ENCODE measurements at regions not wholly inside any gene's neighbourhood (a gene's known extent, or its start where the extent isn't known, plus 50 kb on each side); places are given as distances from the start of the nearest gene placed in this dataset.
"Not testable (repeated sequence)": the region's sequence is repeated elsewhere in the genome, so short reads cannot be mapped to it uniquely, and the experiment has no call there.

DNA sequence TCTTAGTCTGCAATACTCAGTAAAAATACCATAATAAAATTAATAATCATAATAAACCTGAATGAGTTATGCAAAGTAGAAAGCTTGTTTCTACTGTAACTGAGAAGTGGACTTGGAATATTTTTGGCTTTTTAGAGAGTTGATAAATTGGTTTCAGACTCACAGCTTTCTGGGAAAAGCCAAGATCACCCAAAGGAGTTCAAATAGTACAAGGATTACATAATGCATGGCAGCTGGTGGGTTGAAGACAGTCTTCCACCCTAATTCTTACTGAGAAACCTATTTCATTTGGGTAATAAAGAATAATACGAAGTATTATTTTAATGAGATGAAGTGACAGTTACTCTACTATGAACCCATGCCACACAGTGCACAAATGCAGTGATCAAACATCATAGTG, 139.4 kb upstream of the KLF12 start:
- Histone ChIP-seq H3K9me3 (ENCODE audit: low read depth, low read length) (no peaks in the 10 kb centered on the region), H3K27me3 (ENCODE audit: insufficient read depth, low read length) (no peaks in the 10 kb centered on the region), H3K4me1 (ENCODE audit: insufficient read depth, low read length) (no peaks in the 10 kb centered on the region), H3K4me3 (ENCODE audit: low read length) (no peak overlapping the region)

DNA sequence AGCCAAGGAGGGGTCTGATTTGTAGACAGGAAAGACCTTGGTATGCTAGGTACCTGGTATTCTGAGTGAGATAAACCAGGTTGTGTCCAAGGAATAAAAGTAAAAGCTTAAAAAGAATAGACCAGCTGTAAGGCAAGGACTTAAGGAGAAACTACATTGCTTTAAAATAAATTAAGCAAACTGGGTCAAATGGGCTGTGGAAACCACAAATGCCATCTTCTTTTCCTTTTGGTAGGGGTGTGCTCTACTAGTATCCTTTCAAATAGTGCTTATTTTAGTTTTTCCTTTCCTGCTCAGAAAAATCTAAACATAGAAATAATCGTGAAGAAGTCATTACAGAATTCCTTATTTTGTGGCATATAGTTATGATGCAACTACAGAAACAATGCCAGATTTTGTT, 138.6 kb upstream of the KLF12 start:
- H3K27me3 ChIP-seq (ENCODE audit: insufficient read depth, low read length), result no peaks in the 10 kb centered on the region
- H3K9me3 ChIP-seq (ENCODE audit: low read depth, low read length), result no peaks in the 10 kb centered on the region
- no peaks in the 10 kb centered on the region for H3K4me1 ChIP-seq (ENCODE audit: insufficient read depth, low read length)
- H3K4me3 ChIP-seq (ENCODE audit: low read length), result no peak overlapping the region

DNA sequence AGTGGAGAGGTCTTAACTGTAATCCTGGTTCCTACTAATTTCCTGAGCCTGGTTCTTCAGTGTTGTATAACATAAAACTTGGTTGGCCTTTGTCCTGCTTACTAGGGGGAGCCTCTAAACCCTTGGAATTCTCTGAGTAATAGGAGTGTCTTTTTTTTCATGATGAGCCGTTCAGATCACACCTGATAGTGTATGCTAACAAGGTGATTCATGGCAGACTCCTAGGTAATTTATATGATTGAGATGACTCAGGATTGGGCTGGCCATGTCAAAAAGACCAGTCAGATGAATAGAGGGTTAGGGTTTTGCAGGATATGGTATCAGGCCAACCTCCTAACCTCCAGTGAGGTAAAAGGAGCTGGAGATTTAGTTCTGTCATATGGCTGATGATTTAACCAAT, 135.8 kb upstream of the KLF12 start:
- no peaks in the 10 kb centered on the region for H3K27me3 ChIP-seq (ENCODE audit: insufficient read depth, low read length)
- no peak overlapping the region for H3K4me3 ChIP-seq (ENCODE audit: low read length)
- H3K4me1 ChIP-seq (ENCODE audit: insufficient read depth, low read length), result no peaks in the 10 kb centered on the region
- peaks cover 5% of the 10 kb centered on the region for H3K9me3 ChIP-seq (ENCODE audit: low read depth, low read length)

DNA sequence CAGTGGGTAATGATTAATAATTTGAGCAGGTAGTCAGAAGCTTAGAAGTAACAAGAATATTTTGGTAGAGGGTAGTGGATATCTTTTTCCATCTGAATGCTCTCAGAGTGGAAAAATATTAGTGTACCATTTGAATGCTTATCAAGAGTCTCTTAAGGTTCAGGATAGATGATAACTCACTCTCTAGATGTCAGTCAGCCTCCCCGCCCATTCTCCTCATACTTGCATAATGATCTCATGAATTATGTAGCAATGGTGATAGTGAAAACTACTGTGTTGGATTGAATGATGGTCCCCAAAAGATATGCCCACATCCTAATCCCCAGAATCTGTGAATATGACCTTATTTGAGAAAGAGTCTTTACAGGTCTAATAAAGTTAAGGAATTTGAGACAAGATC, 132.7 kb upstream of the KLF12 start:
- H3K4me3 ChIP-seq (ENCODE audit: low read length), result no peak overlapping the region

DNA sequence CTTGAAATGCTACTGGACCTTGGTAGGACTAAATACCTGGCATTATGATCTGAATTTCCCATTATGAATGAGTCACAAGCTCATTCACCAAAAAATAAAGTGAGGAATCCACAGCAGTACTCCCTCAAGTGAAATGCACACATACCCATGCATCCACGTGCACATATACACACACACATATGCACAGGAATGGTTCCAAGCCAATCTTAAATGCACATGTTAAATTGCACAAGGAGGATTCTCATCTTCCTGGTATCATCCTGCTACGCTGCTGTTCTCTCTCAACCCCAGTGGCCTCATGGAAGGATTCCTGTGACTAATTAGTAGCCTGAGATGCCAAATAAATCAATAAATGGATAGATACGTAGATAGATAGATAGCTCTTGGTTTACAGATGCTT, 132.1 kb upstream of the KLF12 start:
- Histone ChIP-seq H3K4me3 (ENCODE audit: low read length) (no peak overlapping the region), H3K27me3 (ENCODE audit: insufficient read depth, low read length) (no peaks in the 10 kb centered on the region), H3K9me3 (ENCODE audit: low read depth, low read length) (peaks cover 19% of the 10 kb centered on the region), H3K4me1 (ENCODE audit: insufficient read depth, low read length) (no peaks in the 10 kb centered on the region)

More for the DNA sequence above, 132.7 kb upstream of the KLF12 start:
- H3K9me3 ChIP-seq (ENCODE audit: low read depth, low read length), result peaks cover 19% of the 10 kb centered on the region
- H3K4me1 ChIP-seq (ENCODE audit: insufficient read depth, low read length), result no peaks in the 10 kb centered on the region
- no peaks in the 10 kb centered on the region for H3K27me3 ChIP-seq (ENCODE audit: insufficient read depth, low read length)

DNA sequence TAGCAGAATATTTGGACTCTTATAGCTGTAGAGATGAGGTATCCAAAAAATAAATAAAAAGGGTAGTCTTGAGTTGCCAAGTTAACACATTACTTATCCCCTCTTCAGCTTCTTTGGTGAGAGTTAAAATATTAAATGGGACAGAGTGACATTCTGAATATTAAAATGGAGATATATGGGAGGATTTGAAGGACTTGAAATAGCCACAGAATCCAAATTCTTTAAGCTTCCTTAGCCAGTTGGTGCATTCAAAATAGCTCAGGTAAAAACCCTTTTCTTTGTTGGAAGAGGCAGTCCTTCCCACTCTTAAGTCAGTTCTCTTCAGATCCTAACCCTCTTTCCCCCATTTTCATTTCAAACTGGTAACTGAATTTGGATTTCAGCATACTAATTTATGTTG, 130.1 kb upstream of the KLF12 start:
- H3K4me3 ChIP-seq (ENCODE audit: low read length), result no peak overlapping the region
- no peaks in the 10 kb centered on the region for H3K4me1 ChIP-seq (ENCODE audit: insufficient read depth, low read length)
- no peaks in the 10 kb centered on the region for H3K27me3 ChIP-seq (ENCODE audit: insufficient read depth, low read length)
- H3K9me3 ChIP-seq (ENCODE audit: low read depth, low read length), result peaks cover 19% of the 10 kb centered on the region

DNA sequence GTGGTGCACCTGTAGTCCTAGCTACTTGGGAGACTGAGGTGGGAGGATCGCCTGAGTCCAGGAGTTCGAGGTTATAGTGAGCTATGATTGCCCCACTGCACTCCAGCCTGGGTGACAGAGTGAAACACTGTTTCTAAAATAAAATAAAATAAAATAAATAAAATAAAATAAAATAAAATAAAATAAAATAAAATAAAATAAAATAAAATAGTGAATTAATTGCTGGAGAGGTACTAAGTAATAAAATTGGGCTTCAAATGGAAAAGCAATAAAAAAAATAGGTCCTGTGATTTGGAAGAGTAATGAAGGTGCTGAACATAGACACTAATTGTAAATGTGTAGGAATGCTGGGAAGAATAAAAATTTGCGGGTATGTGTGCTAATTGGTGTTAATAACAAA, 126.2 kb upstream of the KLF12 start:
- H3K4me3 ChIP-seq (ENCODE audit: low read length); H3K27me3 ChIP-seq (ENCODE audit: insufficient read depth, low read length): not testable (repeated sequence)
- Histone ChIP-seq H3K9me3 (ENCODE audit: low read depth, low read length) (peaks cover 18% of the 10 kb centered on the region), H3K4me1 (ENCODE audit: insufficient read depth, low read length) (peaks cover 11% of the 10 kb centered on the region)

DNA sequence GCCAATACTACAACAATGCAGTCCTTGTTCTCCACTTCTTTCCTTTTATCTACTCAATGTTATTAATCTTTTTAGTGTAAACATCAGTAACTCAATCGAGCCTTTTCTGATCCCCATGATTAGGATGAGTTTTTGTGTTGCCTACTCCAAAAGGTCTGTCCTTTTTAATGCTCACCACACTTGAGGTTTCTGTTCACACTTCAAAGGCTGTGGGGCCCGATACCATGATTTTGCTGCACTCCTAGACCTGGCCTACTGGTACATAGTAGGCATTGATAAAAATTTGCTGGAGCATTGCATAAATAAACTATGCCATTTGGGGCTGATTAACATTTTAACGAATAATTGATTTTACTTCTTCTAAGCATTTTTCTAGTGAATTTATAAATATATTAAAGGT, 125.4 kb upstream of the KLF12 start:
- Histone ChIP-seq H3K27me3 (ENCODE audit: insufficient read depth, low read length) (no peaks in the 10 kb centered on the region), H3K9me3 (ENCODE audit: low read depth, low read length) (peaks cover 11% of the 10 kb centered on the region), H3K4me3 (ENCODE audit: low read length) (no peak overlapping the region), H3K4me1 (ENCODE audit: insufficient read depth, low read length) (peaks cover 11% of the 10 kb centered on the region)

DNA sequence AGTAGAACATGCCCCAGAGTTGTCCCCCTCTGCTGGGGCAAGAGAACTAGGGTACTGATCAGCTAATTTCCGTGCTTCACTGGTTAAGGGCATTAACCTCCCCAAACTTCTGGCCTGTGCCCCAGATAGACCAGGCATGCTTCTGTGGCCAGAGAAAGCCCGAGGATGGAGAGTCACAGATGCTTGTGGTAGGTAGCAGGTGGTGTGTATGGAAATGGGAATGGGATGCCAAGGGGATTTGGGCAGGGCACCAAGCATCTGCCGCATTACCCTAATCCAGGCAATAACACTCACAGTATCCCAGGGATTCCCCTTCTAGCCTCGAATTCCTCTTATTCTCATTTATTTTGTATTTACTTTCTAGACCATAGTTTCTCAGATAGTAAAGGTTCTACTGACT, 124.8 kb upstream of the KLF12 start:
- no peak overlapping the region for H3K4me3 ChIP-seq (ENCODE audit: low read length)
- peaks cover 6% of the 10 kb centered on the region for H3K9me3 ChIP-seq (ENCODE audit: low read depth, low read length)
- no peaks in the 10 kb centered on the region for H3K27me3 ChIP-seq (ENCODE audit: insufficient read depth, low read length)
- peaks cover 11% of the 10 kb centered on the region for H3K4me1 ChIP-seq (ENCODE audit: insufficient read depth, low read length)

DNA sequence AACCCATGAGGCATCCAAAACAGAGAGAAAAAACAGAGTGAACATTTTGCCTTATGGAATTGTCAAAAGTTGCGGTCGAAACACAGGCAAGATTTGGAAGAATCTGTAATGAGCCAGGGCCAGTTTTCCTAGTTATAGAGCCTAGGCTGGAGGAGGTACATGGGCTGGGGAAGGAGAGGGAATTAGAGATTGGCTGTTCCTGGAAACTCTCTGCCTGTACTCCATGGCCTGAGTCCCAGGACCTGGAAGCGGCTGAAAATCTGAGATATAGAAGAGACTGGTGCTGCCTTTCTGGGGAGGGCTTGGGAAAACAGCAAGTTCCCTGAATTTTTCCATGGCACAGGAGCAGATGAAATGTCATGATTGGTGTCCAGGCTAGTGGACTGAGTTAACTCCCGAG, 122.8 kb upstream of the KLF12 start:
- Histone ChIP-seq H3K27me3 (ENCODE audit: insufficient read depth, low read length) (no peaks in the 10 kb centered on the region), H3K4me3 (ENCODE audit: low read length) (no peak overlapping the region), H3K4me1 (ENCODE audit: insufficient read depth, low read length) (peaks cover 16% of the 10 kb centered on the region), H3K9me3 (ENCODE audit: low read depth, low read length) (no peaks in the 10 kb centered on the region)

DNA sequence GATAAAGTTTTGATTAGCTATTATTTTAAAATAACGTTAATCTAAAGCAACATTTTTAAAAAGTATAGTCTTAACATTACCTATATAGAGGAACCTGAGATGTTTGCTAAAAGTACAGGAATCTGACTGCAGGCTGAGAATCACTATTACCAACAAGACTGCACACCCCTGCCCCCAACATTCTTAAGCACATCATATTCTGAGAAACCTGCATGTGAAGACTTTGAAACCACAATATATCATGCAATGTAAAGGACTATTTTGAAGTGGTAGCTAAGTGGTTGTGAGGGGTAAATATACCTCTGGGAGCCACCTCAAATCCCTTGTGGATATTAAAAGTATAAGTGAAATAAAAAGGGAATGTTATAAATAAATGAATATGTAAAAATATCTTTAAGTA, 119.0 kb upstream of the KLF12 start:
- no peaks in the 10 kb centered on the region for H3K27me3 ChIP-seq (ENCODE audit: insufficient read depth, low read length)
- no peaks in the 10 kb centered on the region for H3K9me3 ChIP-seq (ENCODE audit: low read depth, low read length)
- peaks cover 18% of the 10 kb centered on the region for H3K4me1 ChIP-seq (ENCODE audit: insufficient read depth, low read length)
- H3K4me3 ChIP-seq (ENCODE audit: low read length), result no peak overlapping the region

DNA sequence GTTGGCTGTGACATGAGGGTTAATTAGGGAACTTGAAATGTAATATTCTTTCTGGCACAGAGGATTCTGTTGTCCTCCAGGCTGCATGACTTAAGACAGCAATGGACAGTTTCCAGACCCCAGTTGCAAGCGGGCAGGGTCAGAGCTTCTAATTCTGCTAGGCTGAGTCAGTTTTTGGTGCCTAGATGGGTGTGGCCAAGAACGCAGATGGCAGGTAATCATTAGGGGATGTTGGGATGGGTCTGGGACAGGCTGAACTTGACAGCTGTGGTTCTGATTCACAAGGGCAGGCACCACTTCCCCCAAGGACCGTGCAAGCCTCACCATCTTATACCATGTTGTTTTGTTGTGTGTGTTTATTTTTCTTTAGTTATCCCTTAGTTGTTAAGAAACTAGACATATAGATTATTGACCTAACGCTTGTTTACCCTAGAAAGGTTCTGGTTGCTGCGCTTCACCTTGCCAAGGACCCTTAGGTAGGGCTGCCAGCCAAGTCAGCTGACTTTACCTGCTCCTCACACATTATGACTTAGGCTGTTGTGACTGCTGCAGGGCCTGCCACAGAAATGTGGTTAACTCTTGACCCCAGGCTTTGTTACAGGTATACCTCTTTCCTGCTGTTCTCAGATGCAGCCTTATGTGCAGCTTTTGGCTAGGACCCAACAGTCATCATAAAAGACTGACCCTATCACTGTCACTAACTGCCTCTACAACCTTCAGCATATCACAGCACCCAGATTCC, 117.7 kb upstream of the KLF12 start:
- H3K27me3 ChIP-seq (ENCODE audit: insufficient read depth, low read length), result no peaks in the 10 kb centered on the region
- H3K4me3 ChIP-seq (ENCODE audit: low read length), result no peak overlapping the region
- H3K4me1 ChIP-seq (ENCODE audit: insufficient read depth, low read length), result peaks cover 13% of the 10 kb centered on the region
- H3K9me3 ChIP-seq (ENCODE audit: low read depth, low read length), result no peaks in the 10 kb centered on the region

DNA sequence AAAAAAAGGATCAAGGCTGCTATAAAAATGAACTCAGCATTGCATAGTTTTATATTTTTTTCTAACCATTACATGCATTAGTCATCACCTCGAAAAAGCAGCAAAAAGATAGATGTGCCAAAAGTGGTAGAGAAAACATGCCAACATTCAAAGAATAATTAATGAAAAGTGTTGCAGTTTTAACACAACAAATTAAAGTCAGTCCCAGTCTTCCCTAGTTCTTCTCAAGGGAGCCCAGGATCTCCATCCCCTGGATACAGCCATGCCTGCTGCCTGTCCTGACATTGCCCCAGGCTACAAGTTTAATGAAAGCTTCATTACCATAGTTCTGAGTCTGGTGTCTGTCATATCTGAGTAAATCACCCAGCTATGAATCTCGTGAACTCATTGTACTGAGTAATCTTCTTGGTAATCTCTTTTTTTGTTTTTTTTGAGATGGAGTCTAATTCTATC, 116.6 kb upstream of the KLF12 start:
- Histone ChIP-seq H3K9me3 (ENCODE audit: low read depth, low read length) (no peaks in the 10 kb centered on the region), H3K4me1 (ENCODE audit: insufficient read depth, low read length) (peaks cover 21% of the 10 kb centered on the region), H3K27me3 (ENCODE audit: insufficient read depth, low read length) (no peaks in the 10 kb centered on the region), H3K4me3 (ENCODE audit: low read length) (no peak overlapping the region)

DNA sequence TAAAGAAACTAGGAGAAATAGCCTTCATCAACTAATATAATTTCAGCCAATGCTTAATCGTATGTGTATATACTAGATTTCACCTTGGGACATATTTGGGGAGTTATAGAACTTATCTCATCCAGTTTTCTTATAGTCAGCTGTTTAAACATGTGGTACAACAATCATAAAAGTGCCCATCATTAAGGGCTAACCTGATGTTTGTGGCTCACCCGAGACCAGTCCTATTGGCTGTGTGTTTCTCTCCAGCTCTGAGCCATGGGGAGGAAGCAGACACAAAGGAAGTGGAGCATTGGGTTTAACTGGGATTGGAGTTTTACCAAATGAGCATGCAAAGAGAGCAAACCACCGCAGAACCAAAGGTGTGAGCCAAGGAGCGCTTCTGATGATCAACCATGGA, 114.3 kb upstream of the KLF12 start:
- H3K4me3 ChIP-seq (ENCODE audit: low read length), result no peak overlapping the region
- peaks cover 27% of the 10 kb centered on the region for H3K4me1 ChIP-seq (ENCODE audit: insufficient read depth, low read length)
- no peaks in the 10 kb centered on the region for H3K27me3 ChIP-seq (ENCODE audit: insufficient read depth, low read length)
- no peaks in the 10 kb centered on the region for H3K9me3 ChIP-seq (ENCODE audit: low read depth, low read length)

DNA sequence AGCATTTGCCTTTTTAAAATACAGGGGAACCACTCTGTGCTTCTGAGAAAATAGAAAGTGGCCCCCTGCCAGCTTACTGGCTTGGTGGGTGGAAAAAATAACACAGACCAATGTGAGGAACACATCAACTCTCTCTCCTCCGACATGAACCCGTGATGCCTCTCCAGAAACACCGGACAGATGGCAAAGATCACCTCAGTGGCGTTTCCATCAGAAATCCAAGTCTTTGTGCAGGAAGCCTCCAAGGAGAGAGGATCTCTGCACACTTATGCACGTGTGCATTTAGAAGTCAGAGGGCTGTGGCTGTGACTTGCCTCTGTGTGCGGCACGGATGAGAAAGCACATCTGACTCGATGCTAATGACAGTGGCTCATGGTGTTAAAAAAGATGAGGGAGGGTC, 112.3 kb upstream of the KLF12 start:
- H3K9me3 ChIP-seq (ENCODE audit: low read depth, low read length), result no peaks in the 10 kb centered on the region
- H3K4me1 ChIP-seq (ENCODE audit: insufficient read depth, low read length), result peaks cover 19% of the 10 kb centered on the region
- no peaks in the 10 kb centered on the region for H3K27me3 ChIP-seq (ENCODE audit: insufficient read depth, low read length)
- no peak overlapping the region for H3K4me3 ChIP-seq (ENCODE audit: low read length)
